Stimulated activated CD4-positive, alpha-beta T cell treated with anti-CD3 and anti-CD28 coated beads, TNF-alpha, amount 100 ng/mL, for 1 hour (primary cell): ENCODE measurements at regions not wholly inside any gene's neighbourhood (a gene's known extent, or its start where the extent isn't known, plus 50 kb on each side); places are given as distances from the start of the nearest gene placed in this dataset.

Experiments
- DNase-seq, 3 donors: peaks; one replicate each; pipeline ENCODE4 v3.0.0-alpha.2; 2020; ENCODE audit warnings: low read depth in 3 of 3, low spot score in 1 of 3

DNA sequence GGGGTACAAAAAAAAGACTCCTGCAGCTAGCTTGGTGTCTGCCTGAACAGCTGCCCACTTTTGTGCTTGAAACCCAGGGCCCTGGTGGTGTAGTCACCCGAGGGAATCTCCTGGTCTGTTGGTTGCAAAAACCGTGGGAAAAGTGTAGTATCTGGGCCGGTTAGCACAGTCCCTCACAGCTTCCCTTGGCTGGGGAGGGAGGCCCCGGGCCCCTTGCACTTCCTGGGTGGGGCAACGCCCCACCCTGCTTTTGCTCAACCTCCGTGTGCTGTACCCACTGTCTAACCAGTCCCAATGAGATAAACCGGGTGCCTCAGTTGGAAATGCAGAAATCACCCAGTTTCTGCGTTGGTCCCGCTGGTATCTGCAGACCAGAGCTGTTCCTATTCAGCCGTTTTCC is 211.7 kb upstream of the ZPLD1 start:
- no peak for DNase-seq

DNA sequence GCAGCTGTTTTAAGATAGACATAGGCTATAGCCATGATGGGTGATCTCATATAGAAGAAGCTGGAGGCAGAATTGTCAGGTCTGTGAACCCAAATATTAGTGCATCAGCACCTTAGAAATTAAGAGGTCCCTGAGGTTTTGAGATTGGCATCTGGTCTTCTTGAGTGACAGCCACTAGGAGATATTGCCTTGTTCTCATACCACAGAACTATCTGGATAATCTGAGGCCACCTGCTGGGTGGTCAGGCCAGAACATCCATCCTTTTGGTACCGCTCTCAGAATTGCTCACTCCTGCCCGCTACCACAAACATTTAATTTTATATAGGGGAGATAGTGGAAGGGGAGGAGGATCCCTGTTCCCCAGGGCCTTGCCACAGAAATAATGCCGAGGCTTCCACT is 210.6 kb upstream of the ZPLD1 start:
- no peak for DNase-seq

DNA sequence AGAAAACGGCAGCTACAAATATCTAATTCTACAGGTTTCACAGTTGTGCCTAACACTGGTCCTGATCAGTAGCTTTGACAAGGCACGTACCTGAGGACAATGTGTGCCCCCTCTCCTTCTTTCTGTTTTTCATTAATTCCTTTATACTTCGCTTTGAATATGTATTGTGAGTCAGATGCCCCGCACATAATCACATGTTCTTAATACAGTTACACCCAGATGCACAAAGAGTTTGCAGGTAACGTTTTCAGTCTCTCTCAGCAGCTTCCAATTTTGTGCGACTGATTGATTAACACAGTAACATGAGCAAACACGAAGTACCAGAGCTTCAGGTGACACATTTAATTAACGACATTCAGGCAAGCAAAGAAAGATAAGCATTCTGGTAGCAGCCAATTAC is 209.8 kb upstream of the ZPLD1 start:
- DNase-seq: no peak

DNA sequence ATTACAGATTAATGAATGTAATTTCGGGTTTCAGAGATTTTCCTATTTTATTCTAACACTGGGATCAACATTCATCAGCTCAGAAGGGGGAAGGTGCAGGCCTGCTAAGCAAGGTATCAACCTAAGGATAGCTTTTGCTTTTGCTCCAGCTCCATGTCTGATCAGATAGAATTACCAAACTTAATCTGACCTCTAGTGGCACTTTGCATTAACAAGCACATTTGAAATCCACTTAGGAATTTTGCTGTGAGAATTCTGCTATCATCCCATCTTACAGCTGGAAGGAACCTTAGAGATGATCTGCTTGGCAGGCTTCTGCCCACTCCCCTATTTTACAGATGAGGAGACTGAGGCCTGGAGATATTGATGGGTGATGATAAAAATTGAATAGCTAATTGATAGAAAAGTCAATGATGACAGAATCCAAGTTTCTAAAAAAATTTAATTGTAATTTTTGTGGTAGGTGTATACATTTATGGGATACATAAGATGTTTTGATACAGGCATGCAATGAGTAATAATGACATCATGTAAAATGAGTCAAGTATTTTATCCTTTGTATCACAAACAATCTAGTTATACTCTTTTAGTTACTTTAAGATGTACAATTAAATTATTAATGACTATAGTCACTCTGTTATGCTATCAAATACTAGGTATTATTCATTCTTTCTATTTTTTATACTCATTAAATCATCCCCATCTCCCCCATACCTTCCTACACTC is 209.2 kb upstream of the ZPLD1 start:
- DNase-seq: no peak

DNA sequence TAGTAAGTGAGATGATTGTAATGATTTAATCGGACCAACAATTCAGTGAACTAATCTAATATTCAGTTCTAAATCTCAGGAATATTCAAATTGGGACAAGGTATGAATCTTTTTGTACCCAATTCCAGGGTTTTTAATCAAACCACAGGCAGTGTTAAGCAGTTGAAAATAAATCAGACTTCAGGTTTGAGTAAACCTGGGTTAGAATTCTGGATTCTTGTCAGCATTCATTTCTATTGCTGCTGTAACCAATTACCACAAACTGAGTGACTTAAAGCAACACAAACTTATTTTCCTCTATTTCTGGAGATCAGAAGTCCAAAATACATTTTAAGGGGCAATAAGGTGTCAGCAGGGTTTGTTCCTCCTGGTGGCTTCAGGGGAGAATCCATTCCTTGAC is 208.4 kb upstream of the ZPLD1 start:
- DNase-seq: no peak

DNA sequence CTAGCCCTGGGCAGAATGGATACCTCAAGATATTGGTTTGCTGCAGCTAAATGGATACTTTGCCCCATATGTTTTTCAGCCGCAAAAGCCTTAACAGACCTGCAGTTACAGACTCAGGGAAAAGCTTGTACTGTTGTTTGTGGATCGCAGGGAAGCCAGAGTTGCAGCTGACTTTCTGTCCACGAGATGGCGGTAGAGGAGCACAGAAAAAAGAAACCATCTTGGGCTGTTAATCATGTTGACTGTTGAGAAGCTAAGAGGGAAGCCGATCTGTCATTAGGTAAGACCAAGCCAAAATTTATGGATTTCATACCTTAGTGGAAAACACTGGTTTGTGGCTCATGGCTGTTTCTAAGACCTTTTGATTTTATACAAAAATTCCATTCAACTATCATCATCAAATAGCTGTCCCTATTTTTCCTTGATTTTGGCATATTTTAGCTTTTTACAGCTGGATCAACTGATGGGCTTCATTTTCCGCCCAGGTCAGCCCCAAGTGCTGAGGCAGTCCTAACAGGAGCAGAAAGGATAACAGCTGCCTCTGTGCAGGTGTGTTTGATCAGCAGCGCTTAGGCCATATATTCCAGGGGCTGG is 205.7 kb upstream of the ZPLD1 start:
- DNase-seq: peak; percentile 30 to 67 (median 60)

DNA sequence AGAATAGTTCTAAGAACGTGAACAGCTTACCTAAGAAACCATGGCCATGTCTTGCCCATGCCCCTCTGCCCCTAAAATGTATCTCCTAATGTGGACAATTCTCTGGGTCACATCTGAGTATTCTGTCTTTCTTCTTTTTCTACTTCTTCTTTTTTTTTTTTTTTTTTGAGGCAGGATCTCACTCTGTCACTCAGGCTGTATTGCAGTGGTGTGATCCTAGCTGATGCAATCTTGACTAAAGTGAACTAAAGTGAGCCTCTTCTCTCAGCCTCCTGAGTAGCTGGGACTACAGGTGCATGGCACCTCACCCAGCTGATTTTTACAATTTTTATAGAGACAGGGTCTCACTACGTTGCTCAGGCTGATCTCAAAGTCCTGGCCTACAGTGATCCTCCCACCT is 204.8 kb upstream of the ZPLD1 start:
- no peak for DNase-seq

DNA sequence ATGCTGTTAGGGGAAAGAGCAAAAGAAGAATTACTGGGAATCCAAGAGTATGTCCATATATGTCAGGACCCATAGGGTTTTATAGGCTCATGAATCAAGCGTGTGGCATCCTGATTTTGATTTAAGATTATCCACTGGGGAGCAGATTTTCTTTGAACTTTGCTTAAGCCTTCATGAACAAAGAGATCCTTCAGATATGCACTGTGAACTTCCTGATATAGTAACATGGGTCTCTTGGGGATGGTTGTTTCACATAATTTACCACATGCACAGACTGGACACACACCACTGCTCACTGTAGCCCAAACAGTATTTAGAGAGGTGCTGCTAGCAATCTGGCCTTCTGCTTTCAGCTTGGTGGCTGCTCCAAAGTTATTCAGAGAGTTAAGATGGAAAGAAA is 200.9 kb upstream of the ZPLD1 start:
- no peak for DNase-seq

DNA sequence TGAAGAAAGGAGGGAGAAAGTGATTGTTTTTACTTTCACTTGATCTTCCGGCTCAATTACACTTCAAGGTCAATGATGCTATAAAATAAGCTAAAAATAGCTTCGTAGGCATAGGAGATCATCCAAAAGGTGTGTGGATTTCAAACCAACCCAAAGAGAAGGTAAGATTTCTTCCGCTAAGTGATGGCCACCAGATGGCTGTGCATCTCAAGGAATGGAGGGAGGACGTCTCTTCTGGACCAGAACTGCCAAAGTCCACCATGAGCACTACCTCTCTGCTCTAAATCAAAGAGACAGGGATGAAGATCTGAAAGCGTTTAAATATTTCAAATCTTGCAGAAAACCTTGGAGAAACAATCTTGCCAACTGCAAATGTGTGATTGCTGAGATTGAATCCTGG is 199.1 kb upstream of the ZPLD1 start:
- DNase-seq: no peak

DNA sequence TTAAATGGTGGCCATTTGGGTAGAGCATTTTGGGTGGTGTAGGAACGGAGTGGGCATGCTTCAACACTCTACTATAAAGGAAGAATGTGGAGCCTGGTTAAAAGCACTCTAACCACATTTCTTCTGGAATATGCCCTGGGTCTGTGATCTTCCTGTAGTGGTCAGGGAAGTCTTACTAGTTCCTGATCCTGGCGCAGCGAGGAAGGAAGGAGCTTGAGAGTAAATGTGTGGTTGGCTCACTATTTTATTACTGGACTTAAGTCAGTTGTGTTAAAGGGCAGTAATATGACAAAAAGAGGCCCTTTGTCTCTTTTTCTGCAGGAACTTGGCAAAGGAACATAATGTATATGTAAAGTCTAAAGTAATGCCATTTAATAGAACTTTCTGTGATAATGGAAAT is 197.6 kb upstream of the ZPLD1 start:
- no peak for DNase-seq

DNA sequence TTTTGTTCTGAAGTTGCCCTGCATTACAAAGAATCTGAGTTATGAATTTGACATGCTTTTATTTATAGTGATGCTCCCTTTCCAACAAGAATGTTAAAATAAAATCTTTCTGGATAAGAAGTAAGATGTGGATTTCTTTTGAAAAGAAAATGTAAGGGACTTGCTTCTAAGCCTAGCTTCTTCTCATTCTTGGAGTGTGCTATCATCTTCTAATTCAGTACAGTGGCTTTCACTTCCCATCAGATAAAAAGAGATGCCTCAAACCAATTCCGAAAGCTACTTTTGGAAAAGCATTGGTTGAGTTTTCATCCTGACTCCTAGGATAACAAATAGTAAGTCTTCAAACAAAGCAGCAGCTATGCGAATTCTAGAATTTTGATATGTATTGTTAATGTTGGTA is 197.0 kb upstream of the ZPLD1 start:
- no peak for DNase-seq

DNA sequence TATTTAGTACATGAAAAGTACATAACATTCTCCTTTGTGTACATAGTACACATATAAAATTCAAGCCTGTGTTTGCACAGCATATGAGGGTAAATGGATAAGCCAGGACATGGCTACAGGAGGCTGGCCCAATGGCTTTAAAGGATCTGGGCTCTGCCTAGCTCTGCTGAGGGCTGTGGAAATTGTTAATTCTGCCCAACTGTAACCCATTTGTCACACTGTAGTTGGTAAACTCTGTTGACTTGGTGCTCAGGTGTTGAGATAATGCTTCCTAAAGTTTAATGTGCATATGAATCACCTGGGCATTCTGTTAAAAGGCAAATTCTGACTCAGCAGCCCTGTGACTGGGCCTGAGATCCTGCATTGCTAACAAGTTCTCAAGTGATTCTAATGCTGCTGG is 196.5 kb upstream of the ZPLD1 start:
- DNase-seq: no peak

DNA sequence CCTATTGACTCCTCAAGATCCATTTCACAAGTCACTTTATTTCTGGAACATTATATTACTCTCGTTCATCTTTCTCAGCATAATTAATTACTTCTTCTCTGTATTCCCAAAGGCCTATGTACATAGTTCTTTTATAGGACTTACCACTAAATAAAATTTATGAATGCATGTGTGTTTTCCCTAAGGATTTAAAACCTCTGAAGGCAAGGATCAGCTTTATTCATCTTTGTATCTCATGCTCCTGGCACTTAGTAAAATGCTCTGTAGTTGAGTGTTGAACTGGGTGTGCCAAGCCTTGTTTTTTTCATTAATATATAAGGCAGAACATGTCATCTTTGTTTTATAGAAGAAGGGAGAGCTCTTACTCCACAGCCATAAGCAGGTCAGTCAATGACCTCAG is 194.1 kb upstream of the ZPLD1 start:
- no peak for DNase-seq

DNA sequence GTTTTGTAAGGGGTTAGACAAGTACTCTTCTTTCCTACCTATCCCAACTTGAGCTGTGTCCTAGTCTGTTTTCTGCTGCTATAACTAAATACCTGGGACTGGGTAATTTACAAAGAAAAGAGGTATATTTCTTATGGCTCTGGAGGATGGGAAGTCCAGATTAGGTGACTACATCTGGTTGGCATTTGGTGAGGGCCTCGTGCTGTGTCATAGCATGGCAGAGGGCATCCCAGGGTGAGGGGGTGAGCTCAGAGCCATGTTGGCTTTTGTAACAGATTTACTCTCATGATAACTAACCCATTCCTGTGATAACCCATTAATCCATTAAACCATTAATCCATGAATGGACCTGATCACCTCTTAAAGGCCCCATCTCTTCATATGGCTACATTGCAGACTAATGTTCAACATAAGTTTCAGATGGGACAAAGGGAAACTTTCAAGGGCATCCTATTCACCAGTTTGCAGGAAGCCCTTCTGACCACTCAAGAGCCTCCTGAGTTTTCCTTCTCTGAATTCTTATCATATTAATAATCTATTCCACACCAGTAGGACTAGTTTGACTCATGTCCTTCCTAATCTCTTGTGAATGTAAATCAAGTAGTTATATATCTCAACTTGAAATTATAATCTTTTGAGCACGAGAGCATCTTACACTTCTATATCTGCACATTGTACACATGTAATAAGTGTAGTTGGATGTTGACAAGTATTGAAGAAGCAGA is 185.7 kb upstream of the ZPLD1 start:
- DNase-seq: no peak

DNA sequence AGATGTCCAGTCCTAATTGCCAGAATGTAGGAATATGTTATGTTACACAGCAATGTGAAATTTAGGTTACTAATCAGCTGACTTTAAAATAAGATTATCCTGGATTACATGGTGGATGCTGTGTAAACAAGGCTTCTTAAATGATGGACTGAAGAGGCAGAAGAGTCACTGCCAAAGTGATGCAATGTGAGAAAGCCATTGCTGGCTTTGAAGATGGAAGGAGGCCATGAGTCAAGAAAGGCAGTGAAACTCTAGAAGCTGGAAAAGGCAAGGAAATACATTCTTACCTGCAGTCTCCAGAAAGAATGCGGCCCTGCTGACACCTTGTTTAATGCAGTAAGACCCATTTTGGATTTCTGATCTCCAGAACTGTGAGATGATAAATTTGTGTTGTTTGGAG is 179.1 kb upstream of the ZPLD1 start:
- DNase-seq: no peak

DNA sequence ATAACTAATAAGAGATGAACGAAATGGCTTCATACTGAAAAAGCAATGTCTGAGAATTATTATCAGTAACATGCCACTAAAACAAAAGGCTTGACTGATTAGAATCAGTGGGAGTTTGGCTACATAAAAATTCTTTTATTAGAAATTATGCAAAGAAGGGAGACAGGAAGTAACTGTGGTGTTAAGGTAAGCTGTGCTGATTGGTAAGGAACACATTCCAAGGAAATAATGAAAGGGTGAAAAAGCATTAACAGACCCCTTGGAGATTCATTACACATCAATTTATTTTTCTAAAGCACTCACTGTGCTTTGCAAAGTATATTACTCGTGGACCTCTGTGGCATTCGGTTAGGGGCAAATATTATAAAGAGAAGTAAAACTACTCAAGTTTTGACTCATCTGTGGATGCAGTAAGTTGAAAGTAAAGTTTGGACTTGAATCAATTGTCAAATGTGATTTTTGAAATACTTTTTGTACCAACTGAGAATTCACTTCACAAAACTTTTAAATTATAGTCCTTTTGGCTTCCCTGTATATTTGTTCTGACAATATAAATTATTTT is 176.1 kb upstream of the ZPLD1 start:
- no peak for DNase-seq

DNA sequence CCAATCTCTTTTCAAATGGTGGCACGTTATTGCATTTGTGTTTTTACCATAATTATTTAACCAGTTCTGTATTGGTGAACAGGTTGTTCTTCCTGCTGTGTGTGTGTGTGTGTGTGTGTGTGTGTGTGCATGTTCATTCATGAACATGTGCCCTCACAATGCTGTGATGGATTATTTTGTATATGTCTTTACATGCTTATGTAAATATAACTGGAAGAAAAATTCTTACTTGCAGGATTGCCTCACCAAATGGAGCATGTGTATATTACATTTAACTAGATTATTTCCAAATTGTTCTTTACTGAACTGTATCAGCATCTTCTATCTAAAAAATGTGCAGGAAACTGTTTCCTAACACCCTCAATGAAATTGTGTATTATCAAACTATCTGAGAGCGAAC is 175.2 kb upstream of the ZPLD1 start:
- DNase-seq: no peak

DNA sequence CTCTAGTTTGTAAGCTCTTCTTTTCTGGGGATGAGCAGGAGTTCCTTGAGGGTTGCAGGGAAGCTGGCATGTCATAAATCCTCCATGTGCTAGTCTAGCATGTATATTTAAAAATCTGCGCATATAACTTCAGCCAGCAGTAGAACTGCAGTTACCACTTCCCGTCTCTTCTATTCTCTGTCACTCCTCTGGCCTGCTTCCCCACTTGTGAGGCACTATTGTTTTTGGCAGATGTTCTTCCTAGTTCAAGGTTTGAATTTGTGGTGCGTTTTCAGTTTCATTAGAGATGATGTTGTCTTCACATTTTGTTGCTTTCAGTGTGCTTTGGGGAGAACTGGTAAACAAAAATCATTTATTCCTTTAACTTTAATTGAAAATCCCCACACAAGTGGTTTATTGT is 169.1 kb upstream of the ZPLD1 start:
- DNase-seq: no peak

DNA sequence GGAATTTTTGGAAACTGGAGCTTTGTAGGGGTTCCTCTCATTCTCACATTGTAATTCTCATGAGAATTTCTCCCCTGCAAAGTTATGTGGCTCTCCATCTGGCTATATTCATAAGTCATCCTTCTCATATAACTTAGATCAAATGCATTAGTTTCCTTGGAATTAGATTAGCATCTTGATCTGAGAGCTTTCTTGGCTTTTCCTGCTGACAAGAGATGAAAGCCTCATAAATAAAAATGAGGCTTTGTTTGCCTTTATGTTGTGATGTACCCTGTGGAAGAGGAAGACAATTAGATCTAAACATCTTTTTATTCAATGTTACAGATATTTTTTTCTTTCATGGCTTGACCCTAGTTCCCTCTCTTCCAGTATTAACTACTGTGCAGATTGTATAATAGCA is 165.4 kb upstream of the ZPLD1 start:
- DNase-seq: no peak

DNA sequence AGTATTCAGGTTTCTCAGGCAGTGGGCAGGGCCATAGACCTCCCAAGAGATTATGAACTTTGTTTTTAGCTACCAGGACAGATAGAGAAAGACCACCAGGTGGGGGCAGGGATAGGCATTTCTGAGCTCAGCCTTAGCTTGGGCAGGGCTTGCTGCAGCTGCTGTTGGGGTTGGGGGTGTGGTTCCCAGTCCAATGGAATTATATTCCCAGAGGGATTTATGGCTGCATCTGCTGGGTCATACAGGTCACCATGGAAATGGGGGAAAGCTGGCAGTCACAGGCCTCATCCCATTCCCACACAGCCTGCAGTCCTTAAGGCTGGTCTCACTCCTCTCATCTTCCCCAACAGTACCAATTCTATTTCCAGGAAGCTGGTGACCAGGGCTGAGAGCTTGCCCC is 144.6 kb upstream of the ZPLD1 start:
- DNase-seq: no peak

DNA sequence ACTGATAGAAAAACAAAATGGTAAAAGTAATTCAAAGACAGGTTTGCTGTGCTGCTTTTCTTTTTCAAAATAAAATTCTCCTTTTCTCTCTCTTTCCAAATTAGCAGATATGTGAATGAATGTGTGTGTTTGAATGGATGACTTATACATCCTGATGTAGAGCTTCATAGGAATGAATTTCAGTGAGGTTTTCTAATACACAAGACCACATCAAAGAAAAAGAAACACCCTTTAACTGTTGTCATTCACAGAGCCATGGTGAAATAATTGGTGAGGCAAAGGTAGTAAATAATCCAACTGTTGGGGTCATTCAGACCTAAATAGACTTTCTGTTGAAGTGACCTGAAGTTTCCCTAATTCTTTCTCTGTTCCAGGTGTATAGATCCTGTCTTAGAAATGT is 139.1 kb upstream of the ZPLD1 start:
- DNase-seq: no peak

DNA sequence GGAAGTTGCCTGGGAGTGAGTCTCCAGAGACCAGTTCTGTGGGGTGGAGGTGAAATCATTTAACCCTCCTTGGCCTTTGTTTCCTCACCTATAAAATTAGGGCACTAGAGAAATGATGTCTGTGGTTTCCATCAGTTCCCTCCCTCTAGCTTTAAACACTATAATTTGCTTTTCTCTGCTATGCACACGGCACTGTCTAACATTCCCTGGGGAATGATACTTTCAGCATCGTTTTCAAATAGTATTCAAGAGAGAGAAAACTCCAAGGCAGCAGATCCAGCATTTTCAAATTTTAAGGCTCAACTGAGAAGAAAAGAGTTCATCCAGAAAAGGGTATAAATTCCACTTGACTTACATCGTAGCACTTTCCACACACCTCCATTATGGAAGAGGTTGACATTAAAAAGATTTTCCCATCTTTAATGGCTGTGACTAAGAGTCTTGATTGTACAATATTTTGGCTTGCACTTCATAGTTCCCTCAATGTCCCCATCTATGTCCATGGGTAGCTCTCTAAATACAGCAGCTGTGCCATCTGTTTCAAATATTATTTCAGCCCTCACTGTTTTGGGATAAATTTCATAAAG is 137.7 kb upstream of the ZPLD1 start:
- DNase-seq: no peak
